Thyroid gland (tissue), 4 donors: ENCODE measurements at regions not wholly inside any gene's neighbourhood (a gene's known extent, or its start where the extent isn't known, plus 50 kb on each side); places are given as distances from the start of the nearest gene placed in this dataset.

Experiments used
- CTCF ChIP-seq, 6 experiments: fragments of 200-600 bp in 3 of 6; fragments of 450-650 bp in 3 of 6; sonication (generic) in 3 of 6; IDR thresholded peaks; one replicate each; pipeline ENCODE4 v1.5.1; 2016 to 2019; ENCODE audit warnings: antibody characterized with exemption in 6 of 6, mild to moderate bottlenecking in 2 of 6, inconsistent platforms in 1 of 6, moderate library complexity in 1 of 6
- POLR2A ChIP-seq, 2 donors: fragments of 450-650 bp; IDR thresholded peaks; one replicate each; pipeline ENCODE4 v1.6.1; 2017; ENCODE audit warnings: antibody characterized with exemption in 2 of 2, mild to moderate bottlenecking in 2 of 2, moderate library complexity in 1 of 2

- no peak for TF ChIP-seq CTCF (IDR thresholded peaks at IDR 0.05)
- TF ChIP-seq POLR2A (IDR thresholded peaks at IDR 0.05): no peak
Measured at GRCh38 chr12:111101003-111101402, 180.6 kb upstream of the MYL2 start.
